GM19043 (cell line): ENCODE measurements at regions not wholly inside any gene's neighbourhood (a gene's known extent, or its start where the extent isn't known, plus 50 kb on each side); places are given as distances from the start of the nearest gene placed in this dataset.

Source experiments
- ATAC-seq: cut with Tn5 transposase; IDR thresholded peaks from one replicate; pipeline ENCODE4 v1.9.1; 2021; ENCODE audit warnings: low read depth; ENCODE audit not compliant: unreplicated experiment

- no peak for ATAC-seq
Measured at GRCh38 chr18:38353149-38353548, 787.6 kb upstream of the CELF4 start.

- ATAC-seq, result no peak
Measured at GRCh38 chr18:38350141-38350540, 784.5 kb upstream of the CELF4 start.

DNA sequence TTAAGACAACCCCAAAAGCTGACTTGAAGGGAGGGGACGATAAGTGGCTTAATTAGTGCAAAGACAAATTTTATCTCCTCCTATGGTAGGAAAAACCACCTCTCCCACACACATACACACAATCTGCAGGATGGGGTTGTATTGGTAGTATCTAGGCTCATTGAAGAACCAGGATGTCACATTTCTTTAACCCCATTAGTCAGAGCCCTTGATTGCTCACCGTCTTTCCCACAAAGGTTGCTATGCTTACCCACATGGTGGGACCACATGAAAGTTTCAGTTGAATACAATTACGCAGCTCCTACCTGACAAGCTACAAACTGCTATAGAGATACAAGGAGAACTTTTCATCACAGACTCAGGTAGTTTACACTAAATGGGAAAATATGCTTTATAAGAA lies 765.0 kb upstream of the CELF4 start:
- no peak for ATAC-seq

GRCh38 chr18:38329145-38329544 lies 763.5 kb upstream of the CELF4 start:
- no peak for ATAC-seq

DNA sequence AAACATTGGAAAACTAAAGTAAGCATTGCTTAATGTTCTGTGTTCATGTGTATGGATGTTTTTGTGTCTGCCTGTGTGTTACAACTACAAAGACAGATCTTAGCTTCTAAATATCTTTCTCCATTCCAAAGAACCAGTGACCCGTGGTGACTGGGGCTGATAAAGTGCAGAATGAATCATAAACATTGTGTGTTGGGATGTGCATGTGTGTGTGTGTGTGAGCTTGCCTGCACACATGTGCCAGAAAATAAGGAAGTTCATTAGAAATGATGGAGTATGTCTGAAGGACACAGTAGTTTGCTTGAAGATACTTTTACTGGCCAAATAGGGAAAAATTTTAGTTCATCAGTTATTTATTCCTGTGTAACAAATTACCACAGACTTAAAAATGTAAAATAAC lies 756.6 kb upstream of the CELF4 start:
- ATAC-seq, result no peak

GRCh38 chr18:38321262-38321661 lies 755.7 kb upstream of the CELF4 start:
- ATAC-seq, result no peak

- ATAC-seq, result no peak
Measured at GRCh38 chr18:38318416-38318815, 752.8 kb upstream of the CELF4 start.

DNA sequence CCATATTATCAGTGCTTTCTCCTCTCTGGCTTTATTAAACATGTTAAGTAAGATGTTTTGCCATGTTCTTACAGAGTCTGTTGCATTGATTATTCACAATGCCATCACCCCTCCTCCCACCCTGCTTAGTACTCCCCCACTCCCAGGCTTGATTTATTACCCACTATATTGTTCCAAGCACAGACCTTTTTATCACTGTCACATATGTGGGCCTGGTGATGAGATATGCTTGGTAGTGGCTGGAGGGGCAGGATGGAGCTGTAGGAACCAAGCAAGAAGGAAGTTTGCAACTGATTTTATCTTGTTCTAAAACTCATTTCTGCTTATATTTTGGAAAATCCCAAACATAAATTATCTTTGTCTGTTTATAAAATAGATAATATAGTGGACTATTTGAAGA lies 748.2 kb upstream of the CELF4 start:
- ATAC-seq, result no peak

- ATAC-seq, result no peak
Measured at GRCh38 chr18:38312532-38312931, 746.9 kb upstream of the CELF4 start.

DNA sequence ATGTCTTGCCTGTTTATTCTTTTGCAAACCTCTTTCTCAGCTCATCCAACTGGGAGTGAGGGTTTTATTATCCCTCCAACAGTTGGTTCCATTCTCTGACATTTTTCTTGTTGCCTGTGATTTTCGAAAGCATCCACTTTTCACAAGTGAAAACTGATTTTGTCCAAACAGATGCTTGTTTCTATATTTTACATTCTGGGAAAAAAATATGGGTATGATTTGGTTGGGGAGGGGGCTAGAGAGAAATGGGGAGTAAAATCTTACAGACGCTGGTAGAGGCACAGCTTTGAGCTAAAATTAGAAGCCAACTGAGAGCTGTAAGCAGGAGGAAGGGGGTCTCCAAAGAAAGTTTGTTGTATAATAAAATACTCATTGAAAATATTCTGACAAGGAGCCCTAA lies 745.3 kb upstream of the CELF4 start:
- ATAC-seq, result no peak

- no peak for ATAC-seq
Measured at GRCh38 chr18:38307914-38308313, 742.3 kb upstream of the CELF4 start.

GRCh38 chr18:38305961-38306360 lies 740.4 kb upstream of the CELF4 start:
- no peak for ATAC-seq

DNA sequence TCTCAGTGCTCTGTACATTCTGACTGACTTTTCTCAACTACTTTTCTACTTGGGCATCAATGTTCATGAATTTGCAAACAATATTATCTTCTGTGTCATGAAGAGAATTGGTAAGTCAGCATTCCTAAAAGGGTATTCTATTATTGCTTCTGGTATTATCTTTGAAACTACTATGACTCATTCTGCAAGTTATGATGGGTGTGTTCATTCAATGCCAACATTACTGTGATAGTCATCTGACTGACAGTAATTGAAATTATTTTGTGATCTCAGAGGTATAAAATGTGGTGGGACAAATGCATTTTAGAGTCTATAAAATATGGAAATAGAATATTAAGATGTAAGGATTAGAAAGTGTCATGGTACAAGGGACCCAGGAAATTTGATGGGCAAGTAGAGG lies 736.0 kb upstream of the CELF4 start:
- ATAC-seq, result no peak

- ATAC-seq, result no peak
Measured at GRCh38 chr18:38297910-38298309, 732.3 kb upstream of the CELF4 start.

- ATAC-seq, result no peak
Measured at GRCh38 chr18:38290229-38290628, 724.6 kb upstream of the CELF4 start.

GRCh38 chr18:38284972-38285371 lies 719.4 kb upstream of the CELF4 start:
- no peak for ATAC-seq

DNA sequence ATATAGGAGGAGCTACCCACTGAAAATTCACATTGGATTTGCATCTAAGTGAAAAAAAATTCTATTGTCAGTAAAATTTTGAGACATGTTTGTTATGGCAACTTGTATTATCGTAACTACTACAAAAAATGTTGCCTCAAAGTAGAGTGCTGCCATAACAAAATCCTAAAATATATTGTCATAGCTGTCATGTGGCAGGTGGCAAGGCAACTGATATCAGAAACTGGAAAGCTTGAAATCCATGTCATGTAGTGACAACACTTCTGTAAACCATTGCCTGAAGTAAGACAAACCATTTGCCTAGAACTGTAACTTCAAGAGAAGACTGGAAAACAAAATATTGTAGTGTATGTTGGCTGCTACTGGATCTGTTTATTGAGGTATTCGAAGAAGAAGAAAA lies 697.5 kb upstream of the CELF4 start:
- ATAC-seq, result no peak

- ATAC-seq, result no peak
Measured at GRCh38 chr18:38262661-38263060, 697.1 kb upstream of the CELF4 start.

- ATAC-seq, result no peak
Measured at GRCh38 chr18:38257661-38258060, 692.1 kb upstream of the CELF4 start.

DNA sequence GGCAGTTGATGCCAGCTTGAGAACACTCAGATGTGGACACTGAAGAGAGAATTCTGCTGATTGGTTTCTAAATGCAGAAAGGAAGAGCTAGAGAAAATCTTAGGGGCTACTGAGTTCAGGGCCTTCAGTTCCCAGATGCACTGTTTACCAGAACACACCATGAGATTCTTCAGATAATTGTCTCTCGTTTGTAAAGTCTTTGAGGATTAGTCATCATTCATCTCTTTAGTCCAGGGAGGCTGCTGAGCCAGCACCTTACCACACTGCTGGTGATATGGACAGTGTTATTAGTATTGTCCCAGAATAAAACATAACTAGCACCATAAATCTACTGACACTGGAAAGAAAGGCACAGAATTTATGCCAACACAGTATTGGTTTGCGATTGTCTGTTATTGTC lies 690.8 kb upstream of the CELF4 start:
- ATAC-seq, result no peak

GRCh38 chr18:38250971-38251370 lies 685.4 kb upstream of the CELF4 start:
- ATAC-seq, result no peak

GRCh38 chr18:38244480-38244879 lies 678.9 kb upstream of the CELF4 start:
- ATAC-seq, result no peak

DNA sequence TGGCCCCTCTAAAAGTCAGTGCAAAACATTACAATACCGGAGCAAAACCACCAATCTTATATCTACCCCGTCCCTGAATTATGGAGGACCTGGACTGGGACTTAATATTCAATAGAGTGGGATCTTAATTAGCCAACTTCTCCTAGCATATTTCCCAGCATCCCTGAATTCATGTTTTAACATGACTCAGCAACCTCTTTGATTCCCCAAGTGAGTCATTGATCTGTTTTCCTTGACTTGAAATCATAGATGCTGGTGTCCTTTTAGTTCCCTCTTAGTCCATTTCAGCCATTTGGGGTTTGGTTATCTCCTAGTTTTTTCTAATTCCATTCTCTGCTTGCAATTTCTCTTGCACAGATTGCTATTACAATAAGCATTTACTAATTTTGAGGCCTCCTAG lies 677.7 kb upstream of the CELF4 start:
- no peak for ATAC-seq

DNA sequence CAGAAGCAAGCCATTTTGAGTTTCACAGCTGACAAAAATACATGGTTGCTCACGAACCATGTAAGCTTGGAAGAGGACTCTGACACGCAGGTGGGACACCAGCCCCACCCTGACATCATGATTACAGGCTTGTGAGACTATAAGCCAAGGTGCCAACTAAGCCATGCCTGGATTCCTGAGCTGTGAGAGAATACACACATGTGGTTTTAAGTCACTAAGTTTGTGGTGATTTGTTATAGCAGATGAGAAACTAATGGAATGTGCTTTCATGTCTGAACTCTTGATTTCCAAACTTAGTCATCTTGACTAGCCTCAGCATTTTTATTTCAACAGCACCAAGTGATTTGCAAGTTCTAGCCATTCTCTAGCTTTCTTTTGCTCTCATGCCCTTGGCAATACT lies 676.1 kb upstream of the CELF4 start:
- no peak for ATAC-seq
